Astrocyte (in vitro differentiated cells and primary cell): ENCODE measurements at regions not wholly inside any gene's neighbourhood (a gene's known extent, or its start where the extent isn't known, plus 50 kb on each side); places are given as distances from the start of the nearest gene placed in this dataset.

ENCODE experiments used
- CTCF ChIP-seq: IDR thresholded peaks from 2 replicates; pipeline ENCODE4 v1.5.1; 2011; ENCODE audit warnings: low read depth, mild to moderate bottlenecking, inconsistent platforms, low read length, moderate library complexity; ENCODE audit not compliant: insufficient read depth
- EZH2 ChIP-seq: IDR thresholded peaks from 2 replicates; pipeline ENCODE4 v1.6.1; 2012; ENCODE audit warnings: mild to moderate bottlenecking, low read length, inconsistent platforms; ENCODE audit not compliant: insufficient read depth

GRCh38 chr6:102820098-102820497, 1426.6 kb downstream of the GRIK2 start:
- TF ChIP-seq CTCF = no peak
- TF ChIP-seq EZH2 = no peak
